Activated naive CD8-positive, alpha-beta T cell (primary cell): ENCODE measurements at regions not wholly inside any gene's neighbourhood (a gene's known extent, or its start where the extent isn't known, plus 50 kb on each side); places are given as distances from the start of the nearest gene placed in this dataset.
"Not testable (repeated sequence)": the region's sequence is repeated elsewhere in the genome, so short reads cannot be mapped to it uniquely, and the experiment has no call there.

Experiments used
- H3K27ac Mint-ChIP-seq: one replicate; pipeline ENCODE4 v1.8.0; 2021; ENCODE audit warnings: mixed read lengths
- H3K27me3 Mint-ChIP-seq: one replicate; pipeline ENCODE4 v1.8.0; 2021; ENCODE audit warnings: mixed read lengths
- H3K36me3 Mint-ChIP-seq: one replicate; pipeline ENCODE4 v1.8.0; 2021; ENCODE audit warnings: mixed read lengths
- H3K4me1 Mint-ChIP-seq: one replicate; pipeline ENCODE4 v1.8.0; 2021; ENCODE audit warnings: low read depth, mixed read lengths
- H3K4me3 Mint-ChIP-seq: one replicate; pipeline ENCODE4 v1.8.0; 2021; ENCODE audit warnings: mild to moderate bottlenecking, mixed read lengths
- H3K9me3 Mint-ChIP-seq: one replicate; pipeline ENCODE4 v1.8.0; 2021; ENCODE audit warnings: low read depth, mixed read lengths

DNA sequence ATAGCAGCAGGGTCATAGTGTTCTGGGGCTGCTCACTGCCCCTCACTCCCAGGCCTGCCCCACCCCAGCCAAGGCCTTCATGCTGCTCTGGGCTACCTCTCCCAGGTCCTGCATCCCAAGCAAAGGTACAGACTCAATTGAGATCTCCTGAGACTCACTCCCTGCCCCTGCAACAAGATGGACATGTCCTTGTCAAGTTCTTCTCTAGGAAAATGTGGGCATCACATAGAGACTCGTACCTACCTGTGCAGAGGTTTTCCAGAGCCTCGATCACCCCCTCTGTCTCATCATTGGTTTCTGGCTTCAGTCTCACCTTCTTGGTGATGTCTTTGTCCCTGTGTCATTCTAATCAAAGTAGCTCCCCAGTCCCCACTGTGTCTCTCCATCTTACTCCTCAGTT, 71.8 kb upstream of the UCN3 start:
- not testable (repeated sequence) for H3K36me3 Mint-ChIP-seq, H3K9me3 Mint-ChIP-seq, H3K27me3 Mint-ChIP-seq
- Mint-ChIP-seq H3K4me3 (peak overlapping the region; percentile 92), H3K27ac (peak overlapping the region; percentile 100), H3K4me1 (peaks cover 76% of the 10 kb centered on the region)

GRCh38 chr10:5293691-5294550, 70.8 kb upstream of the UCN3 start:
- H3K27me3 Mint-ChIP-seq = no peaks in the 10 kb centered on the region
- H3K4me1 Mint-ChIP-seq = peaks cover 78% of the 10 kb centered on the region
- H3K36me3 Mint-ChIP-seq = peaks cover 7% of the 10 kb centered on the region
- H3K4me3 Mint-ChIP-seq = peak overlapping the region; percentile 92
- H3K27ac Mint-ChIP-seq = peak overlapping the region; percentile 100
- H3K9me3 Mint-ChIP-seq = no peaks in the 10 kb centered on the region

GRCh38 chr10:5297466-5297865, 67.3 kb upstream of the UCN3 start:
- H3K36me3 Mint-ChIP-seq = peaks cover 14% of the 10 kb centered on the region

GRCh38 chr10:5297996-5298395, 66.8 kb upstream of the UCN3 start:
- Mint-ChIP-seq H3K27ac (peak overlapping the region; percentile 98), H3K4me1 (peaks cover 56% of the 10 kb centered on the region)

More at GRCh38 chr10:5297466-5297865, 67.3 kb upstream of the UCN3 start:
- no peaks in the 10 kb centered on the region for H3K27me3 Mint-ChIP-seq
- H3K27ac Mint-ChIP-seq = peak overlapping the region; percentile 98
- peak overlapping the region; percentile 55 for H3K4me3 Mint-ChIP-seq
- H3K4me1 Mint-ChIP-seq = peaks cover 60% of the 10 kb centered on the region
- H3K9me3 Mint-ChIP-seq = no peaks in the 10 kb centered on the region

DNA sequence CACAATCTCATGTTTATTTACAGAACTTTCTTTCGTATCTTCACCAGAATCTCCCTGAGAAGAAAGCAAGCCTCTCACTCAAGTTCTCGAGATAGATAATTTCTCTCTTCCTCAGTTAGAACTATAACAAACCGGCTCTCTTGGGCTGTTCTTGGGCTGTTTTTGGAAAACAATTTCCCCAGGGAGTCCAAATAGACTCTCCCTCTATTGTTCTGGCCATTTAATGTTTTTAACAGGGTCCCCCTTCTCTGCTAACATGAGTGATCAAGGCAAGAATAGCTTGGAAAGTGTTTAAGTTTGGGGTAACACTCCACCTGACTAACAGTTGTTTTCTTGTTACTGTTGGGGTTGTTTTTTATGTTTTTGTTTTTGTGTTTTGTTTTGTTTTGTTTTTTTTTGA, 64.8 kb upstream of the UCN3 start:
- H3K9me3 Mint-ChIP-seq = peaks cover 13% of the 10 kb centered on the region
- no peak overlapping the region for H3K4me3 Mint-ChIP-seq
- no peaks in the 10 kb centered on the region for H3K27me3 Mint-ChIP-seq
- H3K27ac Mint-ChIP-seq = no peak overlapping the region
- H3K4me1 Mint-ChIP-seq = peaks cover 41% of the 10 kb centered on the region
- H3K36me3 Mint-ChIP-seq = peaks cover 27% of the 10 kb centered on the region

More at GRCh38 chr10:5297996-5298395, 66.8 kb upstream of the UCN3 start:
- H3K36me3 Mint-ChIP-seq = peaks cover 14% of the 10 kb centered on the region
- H3K4me3 Mint-ChIP-seq = peak overlapping the region; percentile 55
- no peaks in the 10 kb centered on the region for H3K9me3 Mint-ChIP-seq
- H3K27me3 Mint-ChIP-seq = no peaks in the 10 kb centered on the region

GRCh38 chr10:5303504-5303903, 61.3 kb upstream of the UCN3 start:
- H3K27me3 Mint-ChIP-seq = no peaks in the 10 kb centered on the region
- H3K36me3 Mint-ChIP-seq = peaks cover 23% of the 10 kb centered on the region
- H3K4me3 Mint-ChIP-seq = no peak overlapping the region
- H3K9me3 Mint-ChIP-seq = peaks cover 13% of the 10 kb centered on the region
- no peak overlapping the region for H3K27ac Mint-ChIP-seq
- H3K4me1 Mint-ChIP-seq = peaks cover 7% of the 10 kb centered on the region

DNA sequence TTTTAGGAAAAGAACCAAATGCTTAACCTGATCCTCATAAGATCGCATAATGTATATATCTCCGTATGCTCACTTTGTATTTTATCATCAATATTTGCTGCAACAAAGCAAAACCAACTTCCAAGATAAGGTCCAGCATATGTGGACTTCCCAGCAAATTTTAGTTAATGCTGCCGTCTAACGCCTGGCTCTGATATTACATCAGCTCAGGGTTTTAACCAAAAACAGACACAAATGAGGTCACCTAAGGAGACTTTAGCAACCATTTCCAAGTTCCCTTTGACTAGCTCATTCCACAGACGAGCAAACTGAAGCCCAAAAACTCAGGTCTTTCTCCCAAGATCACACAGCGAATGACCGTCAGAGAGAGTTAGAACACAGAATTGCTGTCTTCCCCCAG, 59.4 kb upstream of the UCN3 start:
- Mint-ChIP-seq H3K36me3 (peaks cover 22% of the 10 kb centered on the region), H3K27ac (no peak overlapping the region), H3K4me1 (peaks cover 2% of the 10 kb centered on the region), H3K9me3 (peaks cover 13% of the 10 kb centered on the region), H3K4me3 (no peak overlapping the region), H3K27me3 (no peaks in the 10 kb centered on the region)

- no peak overlapping the region for H3K4me3 Mint-ChIP-seq
- no peaks in the 10 kb centered on the region for H3K27me3 Mint-ChIP-seq
- H3K9me3 Mint-ChIP-seq = no peaks in the 10 kb centered on the region
- no peak overlapping the region for H3K27ac Mint-ChIP-seq
- peaks cover 4% of the 10 kb centered on the region for H3K36me3 Mint-ChIP-seq
- peaks cover 17% of the 10 kb centered on the region for H3K4me1 Mint-ChIP-seq
Measured at GRCh38 chr10:5310914-5311313, 53.9 kb upstream of the UCN3 start.

DNA sequence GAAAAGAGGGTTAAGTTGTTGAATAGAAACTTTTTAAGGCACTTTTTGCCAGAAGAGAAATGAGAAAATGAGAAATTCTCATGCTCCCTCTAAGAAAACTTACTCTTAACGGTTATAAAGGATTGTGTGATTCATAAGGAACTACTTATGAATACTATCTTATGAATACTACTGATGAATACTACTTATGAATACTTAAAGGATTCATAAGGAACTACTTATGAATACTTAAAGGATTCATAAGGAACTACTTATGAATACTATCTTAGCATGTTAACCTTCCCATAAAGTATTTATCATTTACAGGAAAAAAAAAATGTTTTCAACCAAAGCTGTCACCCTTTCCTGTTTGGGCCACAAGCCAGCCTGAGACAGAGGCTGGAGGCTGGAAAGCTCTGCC, 53.1 kb upstream of the UCN3 start:
- peaks cover 23% of the 10 kb centered on the region for H3K4me1 Mint-ChIP-seq
- peaks cover 4% of the 10 kb centered on the region for H3K36me3 Mint-ChIP-seq
- no peaks in the 10 kb centered on the region for H3K9me3 Mint-ChIP-seq
- no peak overlapping the region for H3K27ac Mint-ChIP-seq
- no peaks in the 10 kb centered on the region for H3K27me3 Mint-ChIP-seq
- H3K4me3 Mint-ChIP-seq = no peak overlapping the region

DNA sequence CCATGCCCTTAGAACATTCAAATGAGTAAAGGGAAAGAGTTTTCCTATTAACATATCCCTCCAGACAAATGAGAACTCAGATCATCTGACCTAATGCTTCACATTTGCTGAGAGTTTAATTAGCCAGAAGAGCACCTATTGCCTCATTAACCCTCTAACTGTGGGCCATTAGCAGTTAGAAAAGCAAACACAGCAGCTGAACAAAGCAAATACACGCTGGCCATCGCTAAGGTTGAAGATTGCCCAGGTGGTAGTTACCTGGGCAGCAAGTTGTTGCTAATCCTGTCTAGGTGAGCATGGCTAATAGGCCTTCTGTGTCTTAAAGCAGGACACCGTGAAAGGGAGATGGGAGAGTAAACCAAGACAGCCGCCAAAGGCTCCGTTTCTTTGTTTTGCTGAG, 49.9 kb upstream of the UCN3 start:
- Mint-ChIP-seq H3K4me1 (peaks cover 53% of the 10 kb centered on the region), H3K4me3 (no peak overlapping the region), H3K36me3 (no peaks in the 10 kb centered on the region), H3K27me3 (no peaks in the 10 kb centered on the region), H3K9me3 (no peaks in the 10 kb centered on the region), H3K27ac (peak overlapping the region; percentile 41)
